ENCODE measurements at regions not wholly inside any gene's neighbourhood (a gene's known extent, or its start where the extent isn't known, plus 50 kb on each side); places are given as distances from the start of the nearest gene placed in this dataset.

- Histone ChIP-seq H3K27ac (no peak overlapping the region), H3K9me3 (no peaks in the 10 kb centered on the region), H3K27me3 (no peaks in the 10 kb centered on the region), H3K36me3 (no peaks in the 10 kb centered on the region), H3K4me3 (no peak overlapping the region), H3K4me1 (no peaks in the 10 kb centered on the region)
- TF ChIP-seq POLR2A (IDR thresholded peaks at IDR 0.05) = no peak
- TF ChIP-seq, protein P1, sequence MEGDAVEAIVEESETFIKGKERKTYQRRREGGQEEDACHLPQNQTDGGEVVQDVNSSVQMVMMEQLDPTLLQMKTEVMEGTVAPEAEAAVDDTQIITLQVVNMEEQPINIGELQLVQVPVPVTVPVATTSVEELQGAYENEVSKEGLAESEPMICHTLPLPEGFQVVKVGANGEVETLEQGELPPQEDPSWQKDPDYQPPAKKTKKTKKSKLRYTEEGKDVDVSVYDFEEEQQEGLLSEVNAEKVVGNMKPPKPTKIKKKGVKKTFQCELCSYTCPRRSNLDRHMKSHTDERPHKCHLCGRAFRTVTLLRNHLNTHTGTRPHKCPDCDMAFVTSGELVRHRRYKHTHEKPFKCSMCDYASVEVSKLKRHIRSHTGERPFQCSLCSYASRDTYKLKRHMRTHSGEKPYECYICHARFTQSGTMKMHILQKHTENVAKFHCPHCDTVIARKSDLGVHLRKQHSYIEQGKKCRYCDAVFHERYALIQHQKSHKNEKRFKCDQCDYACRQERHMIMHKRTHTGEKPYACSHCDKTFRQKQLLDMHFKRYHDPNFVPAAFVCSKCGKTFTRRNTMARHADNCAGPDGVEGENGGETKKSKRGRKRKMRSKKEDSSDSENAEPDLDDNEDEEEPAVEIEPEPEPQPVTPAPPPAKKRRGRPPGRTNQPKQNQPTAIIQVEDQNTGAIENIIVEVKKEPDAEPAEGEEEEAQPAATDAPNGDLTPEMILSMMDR (IDR thresholded peaks at IDR 0.05) = no peak
- no peak for DNase-seq
- WGBS (ENCODE audit: insufficient coverage, low coverage, low lambda C conversion rate, missing lambda C conversion rate) = 86% methylated on average over 5 of the region's 5 CpGs
- intact Hi-C loops (cut with DNase I) = no loop called here
- ATAC-seq = no peak
Observed at GRCh38 chr6:137801352-137802114, 65.5 kb upstream of the TNFAIP3 start.

- Histone ChIP-seq H3K4me3 (no peak overlapping the region), H3K4me1 (no peaks in the 10 kb centered on the region), H3K27ac (no peak overlapping the region), H3K36me3 (no peaks in the 10 kb centered on the region), H3K9me3 (no peaks in the 10 kb centered on the region), H3K27me3 (no peaks in the 10 kb centered on the region)
- DNase-seq = no peak
- no peak for ATAC-seq
- intact Hi-C loops (cut with DNase I) = no loop called here
- WGBS (ENCODE audit: insufficient coverage, low coverage, low lambda C conversion rate, missing lambda C conversion rate) = 67% methylated on average over 4 of the region's 8 CpGs
- TF ChIP-seq, protein P1 (IDR thresholded peaks at IDR 0.05) = no peak
- TF ChIP-seq POLR2A (IDR thresholded peaks at IDR 0.05) = no peak
Observed at GRCh38 chr6:137802408-137803182, 64.5 kb upstream of the TNFAIP3 start.

DNA sequence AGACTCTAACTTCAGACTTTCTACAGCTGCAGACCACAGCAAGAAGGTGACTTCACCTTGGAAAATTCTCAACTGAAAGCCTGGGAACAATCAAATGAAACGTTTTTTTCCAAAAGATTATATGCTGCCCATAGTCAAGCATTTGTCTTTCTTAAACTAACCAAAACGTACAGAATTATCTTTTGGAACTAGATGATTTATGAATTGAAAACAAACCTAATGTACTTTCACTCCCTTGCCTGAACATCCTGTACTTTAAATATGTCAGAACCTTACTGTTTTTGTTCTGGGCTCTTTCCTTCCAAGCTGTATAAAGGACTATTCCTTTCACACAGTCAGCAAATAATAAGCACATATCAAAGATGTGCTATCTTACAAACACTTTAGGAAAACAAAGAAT is 62.4 kb upstream of the TNFAIP3 start:
- H3K9me3 ChIP-seq = no peaks in the 10 kb centered on the region
- TF ChIP-seq, protein P1 (IDR thresholded peaks at IDR 0.05) = no peak
- no peak for TF ChIP-seq POLR2A (IDR thresholded peaks at IDR 0.05)
- H3K4me1 ChIP-seq = no peaks in the 10 kb centered on the region
- peak; percentile 32 to 73 (median 47) for ATAC-seq
- no peak for DNase-seq
- H3K27ac ChIP-seq = no peak overlapping the region
- WGBS (ENCODE audit: insufficient coverage, low coverage, low lambda C conversion rate, missing lambda C conversion rate) = 33% methylated on average over 2 of the region's 2 CpGs
- no peaks in the 10 kb centered on the region for H3K27me3 ChIP-seq
- H3K4me3 ChIP-seq = no peak overlapping the region
- intact Hi-C loops (cut with DNase I) = no loop called here
- no peaks in the 10 kb centered on the region for H3K36me3 ChIP-seq

- Histone ChIP-seq H3K27me3 (no peaks in the 10 kb centered on the region), H3K4me1 (peaks cover 0 to 2% (median 0%) of the 10 kb centered on the region in 4 donors), H3K27ac (no peak overlapping the region), H3K4me3 (no peak overlapping the region), H3K9me3 (no peaks in the 10 kb centered on the region), H3K36me3 (no peaks in the 10 kb centered on the region)
- WGBS (ENCODE audit: insufficient coverage, low coverage, low lambda C conversion rate, missing lambda C conversion rate) = 77% methylated on average over 7 of the region's 7 CpGs
- DNase-seq (peak in 2 of 3 donors; percentile 44 to 58), ATAC-seq (peak; percentile 57 to 76 (median 68))
- TF ChIP-seq, protein P1 (IDR thresholded peaks at IDR 0.05) = no peak
- no peak for TF ChIP-seq POLR2A (IDR thresholded peaks at IDR 0.05)
- intact Hi-C loops (cut with DNase I) = no loop called here
Observed at GRCh38 chr6:137805622-137806021, 61.4 kb upstream of the TNFAIP3 start.

All from right lobe of liver (tissue), 6 donors.